ENCODE measurements at regions not wholly inside any gene's neighbourhood (a gene's known extent, or its start where the extent isn't known, plus 50 kb on each side); places are given as distances from the start of the nearest gene placed in this dataset.

DNA sequence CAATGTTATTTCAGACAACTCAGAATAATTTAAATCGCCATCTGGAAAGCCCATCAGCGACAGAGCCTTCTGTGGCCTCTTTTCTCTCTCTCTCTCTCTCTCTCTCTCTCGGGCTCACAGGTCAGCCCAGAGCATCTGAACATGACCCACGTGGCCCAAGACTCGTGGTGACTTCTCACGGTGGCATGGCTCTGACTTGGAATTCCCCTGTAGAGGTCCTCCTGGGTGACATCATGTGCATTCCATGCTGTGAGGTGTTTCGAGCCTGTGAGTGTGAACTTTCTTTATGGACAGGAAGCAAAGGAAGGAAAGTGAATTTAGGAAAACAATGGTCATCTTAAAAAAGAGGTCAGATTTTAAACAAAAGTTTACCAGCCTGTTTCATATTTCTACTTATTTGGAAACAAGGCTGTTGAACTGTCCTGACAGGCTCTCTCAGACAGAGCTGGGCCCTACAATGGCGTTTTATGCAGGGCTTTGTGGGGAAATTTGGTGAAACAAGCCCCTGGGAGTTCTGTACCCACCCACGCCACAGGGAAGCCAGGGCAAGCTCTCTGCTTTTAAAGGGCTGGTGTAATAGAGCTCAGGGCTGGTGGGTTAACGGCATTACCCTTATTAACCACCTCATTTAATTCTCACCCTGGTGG is 359.7 kb upstream of the ZNF32 start:
- TF ChIP-seq TAF1 (IDR thresholded peaks at IDR 0.05; ENCODE audit: borderline replicate concordance, low read depth, low read length) (no peak), POLR2AphosphoS5 (IDR thresholded peaks at IDR 0.05; ENCODE audit: low read depth, low read length) (no peak)

All from GM12892 (cell line).